Stimulated activated effector memory CD8-positive, alpha-beta T cell treated with anti-CD3 and anti-CD28 coated beads, Interleukin-12 subunit alpha, Interleukin-12 subunit beta, amount 100 ng/mL, for 72 hours (primary cell): ENCODE measurements at regions not wholly inside any gene's neighbourhood (a gene's known extent, or its start where the extent isn't known, plus 50 kb on each side); places are given as distances from the start of the nearest gene placed in this dataset.

Source experiments
- ATAC-seq: fragments of 150-1000 bp; cut with Tn5 transposase; 2 replicates; pipeline ENCODE4 v1.10.0; 2021
- DNase-seq, 2 donors: peaks; one replicate each; pipeline ENCODE4 v3.0.0; 2021 to 2022; ENCODE audit warnings: low spot score in 2 of 2
- H3K27ac Mint-ChIP-seq: one replicate; pipeline ENCODE4 v1.8.0; 2022; ENCODE audit warnings: mild to moderate bottlenecking, mixed read lengths
- H3K36me3 Mint-ChIP-seq: one replicate; pipeline ENCODE4 v1.8.0; 2022; ENCODE audit warnings: mild to moderate bottlenecking, mixed read lengths
- H3K4me1 Mint-ChIP-seq: one replicate; pipeline ENCODE4 v1.8.0; 2022; ENCODE audit warnings: mixed read lengths
- H3K4me3 Mint-ChIP-seq: one replicate; pipeline ENCODE4 v1.8.0; 2022; ENCODE audit warnings: mild to moderate bottlenecking, mixed read lengths
- H3K9me3 Mint-ChIP-seq: one replicate; pipeline ENCODE4 v1.8.0; 2022; ENCODE audit warnings: mixed read lengths

- Mint-ChIP-seq H3K36me3 (no peaks in the 10 kb centered on the region), H3K4me1 (no peaks in the 10 kb centered on the region), H3K4me3 (no peak overlapping the region), H3K27ac (no peak overlapping the region), H3K9me3 (no peaks in the 10 kb centered on the region)
- DNase-seq (no peak), ATAC-seq (no peak)
Measured at GRCh38 chr11:70764356-70764905, 366.1 kb downstream of the CTTN start.

- no peaks in the 10 kb centered on the region for H3K36me3 Mint-ChIP-seq
- no peaks in the 10 kb centered on the region for H3K4me1 Mint-ChIP-seq
- no peaks in the 10 kb centered on the region for H3K9me3 Mint-ChIP-seq
- DNase-seq (no peak), ATAC-seq (no peak)
- H3K27ac Mint-ChIP-seq = no peak overlapping the region
- H3K4me3 Mint-ChIP-seq = no peak overlapping the region
Measured at GRCh38 chr11:70766901-70767300, 368.6 kb downstream of the CTTN start.

GRCh38 chr11:70768346-70769095, 370.2 kb downstream of the CTTN start:
- no peak overlapping the region for H3K4me3 Mint-ChIP-seq
- no peaks in the 10 kb centered on the region for H3K9me3 Mint-ChIP-seq
- no peaks in the 10 kb centered on the region for H3K36me3 Mint-ChIP-seq
- ATAC-seq (no peak), DNase-seq (no peak)
- H3K4me1 Mint-ChIP-seq = no peaks in the 10 kb centered on the region
- H3K27ac Mint-ChIP-seq = no peak overlapping the region

GRCh38 chr11:70769106-70769505, 370.8 kb downstream of the CTTN start:
- no peak for ATAC-seq
- Mint-ChIP-seq H3K4me3 (no peak overlapping the region), H3K27ac (no peak overlapping the region), H3K4me1 (no peaks in the 10 kb centered on the region), H3K9me3 (peaks cover 2% of the 10 kb centered on the region), H3K36me3 (no peaks in the 10 kb centered on the region)
- DNase-seq = no peak

- Mint-ChIP-seq H3K4me1 (no peaks in the 10 kb centered on the region), H3K27ac (no peak overlapping the region), H3K36me3 (no peaks in the 10 kb centered on the region), H3K4me3 (no peak overlapping the region), H3K9me3 (peaks cover 2% of the 10 kb centered on the region)
- no peak for ATAC-seq
- DNase-seq = no peak
Measured at GRCh38 chr11:70769521-70769920, 371.2 kb downstream of the CTTN start.

GRCh38 chr11:70771099-70771885, 373.0 kb downstream of the CTTN start:
- Mint-ChIP-seq H3K36me3 (no peaks in the 10 kb centered on the region), H3K9me3 (peaks cover 2% of the 10 kb centered on the region), H3K27ac (no peak overlapping the region), H3K4me1 (no peaks in the 10 kb centered on the region), H3K4me3 (no peak overlapping the region)
- ATAC-seq = no peak
- no peak for DNase-seq

- no peak overlapping the region for H3K27ac Mint-ChIP-seq
- DNase-seq (no peak), ATAC-seq (no peak)
- H3K4me3 Mint-ChIP-seq = no peak overlapping the region
- H3K9me3 Mint-ChIP-seq = peaks cover 2% of the 10 kb centered on the region
- no peaks in the 10 kb centered on the region for H3K36me3 Mint-ChIP-seq
- H3K4me1 Mint-ChIP-seq = no peaks in the 10 kb centered on the region
Measured at GRCh38 chr11:70772950-70773349, 374.6 kb downstream of the CTTN start.

- Mint-ChIP-seq H3K27ac (no peak overlapping the region), H3K4me1 (no peaks in the 10 kb centered on the region), H3K9me3 (peaks cover 2% of the 10 kb centered on the region), H3K36me3 (no peaks in the 10 kb centered on the region), H3K4me3 (no peak overlapping the region)
- ATAC-seq (no peak), DNase-seq (no peak)
Measured at GRCh38 chr11:70775386-70776075, 377.2 kb downstream of the CTTN start.

GRCh38 chr11:70776914-70777532, 378.7 kb downstream of the CTTN start:
- Mint-ChIP-seq H3K9me3 (peaks cover 2% of the 10 kb centered on the region), H3K4me1 (no peaks in the 10 kb centered on the region), H3K4me3 (no peak overlapping the region), H3K27ac (no peak overlapping the region), H3K36me3 (no peaks in the 10 kb centered on the region)
- ATAC-seq = no peak
- DNase-seq = no peak

GRCh38 chr11:70778883-70779282, 380.6 kb downstream of the CTTN start:
- Mint-ChIP-seq H3K4me3 (no peak overlapping the region), H3K36me3 (no peaks in the 10 kb centered on the region)

GRCh38 chr11:70779433-70780245, 381.3 kb downstream of the CTTN start:
- DNase-seq (no peak), ATAC-seq (no peak)
- no peak overlapping the region for H3K27ac Mint-ChIP-seq
- H3K9me3 Mint-ChIP-seq = no peaks in the 10 kb centered on the region
- H3K4me1 Mint-ChIP-seq = no peaks in the 10 kb centered on the region
- H3K36me3 Mint-ChIP-seq = no peaks in the 10 kb centered on the region
- no peak overlapping the region for H3K4me3 Mint-ChIP-seq

More at GRCh38 chr11:70778883-70779282, 380.6 kb downstream of the CTTN start:
- H3K9me3 Mint-ChIP-seq = peaks cover 2% of the 10 kb centered on the region
- no peak overlapping the region for H3K27ac Mint-ChIP-seq
- no peak for DNase-seq
- H3K4me1 Mint-ChIP-seq = no peaks in the 10 kb centered on the region
- no peak for ATAC-seq

GRCh38 chr11:70780246-70780535, 381.9 kb downstream of the CTTN start:
- no peaks in the 10 kb centered on the region for H3K9me3 Mint-ChIP-seq
- DNase-seq = no peak
- no peak overlapping the region for H3K4me3 Mint-ChIP-seq
- no peak for ATAC-seq
- no peaks in the 10 kb centered on the region for H3K36me3 Mint-ChIP-seq
- no peaks in the 10 kb centered on the region for H3K4me1 Mint-ChIP-seq
- no peak overlapping the region for H3K27ac Mint-ChIP-seq

GRCh38 chr11:70782401-70782913, 384.1 kb downstream of the CTTN start:
- no peaks in the 10 kb centered on the region for H3K36me3 Mint-ChIP-seq
- no peak overlapping the region for H3K4me3 Mint-ChIP-seq
- H3K9me3 Mint-ChIP-seq = no peaks in the 10 kb centered on the region
- no peak overlapping the region for H3K27ac Mint-ChIP-seq
- DNase-seq = no peak
- H3K4me1 Mint-ChIP-seq = no peaks in the 10 kb centered on the region
- ATAC-seq = no peak

- no peak for DNase-seq
Measured at GRCh38 chr11:70783356-70783755, 385.0 kb downstream of the CTTN start.

More at GRCh38 chr11:70783356-70783755, 385.0 kb downstream of the CTTN start:
- Mint-ChIP-seq H3K27ac (no peak overlapping the region), H3K9me3 (no peaks in the 10 kb centered on the region), H3K36me3 (no peaks in the 10 kb centered on the region), H3K4me1 (no peaks in the 10 kb centered on the region), H3K4me3 (no peak overlapping the region)
- ATAC-seq = no peak
